ENCODE measurements at regions not wholly inside any gene's neighbourhood (a gene's known extent, or its start where the extent isn't known, plus 50 kb on each side); places are given as distances from the start of the nearest gene placed in this dataset.

- TF ChIP-seq POLR2A (IDR thresholded peaks at IDR 0.05; ENCODE audit: low read depth, low read length) (no peak), TAF1 (IDR thresholded peaks at IDR 0.05; ENCODE audit: borderline replicate concordance, low read depth, low read length) (no peak)
Observed at GRCh38 chr2:114261366-114261765, 181.1 kb upstream of the DPP10 start.

Data from GM12892 (cell line).